Endothelial cell of umbilical vein (primary cell): ENCODE measurements at regions not wholly inside any gene's neighbourhood (a gene's known extent, or its start where the extent isn't known, plus 50 kb on each side); places are given as distances from the start of the nearest gene placed in this dataset.

Source experiments
- BruUV-seq: library from RNA; stranded (reverse); fragments of 400-500 nt; replicated peaks from 2 replicates; lab custom pipeline; 2021; lab: Mats Ljungman, UMichigan
- CTCF ChIA-PET: fragments of 300-600, 350-600 bp; sonication (Branson Sonifier 250); formaldehyde crosslinking; loops from one replicate; lab custom pipeline; 2021; ENCODE audit warnings: antibody characterized with exemption, inconsistent platforms; lab: Charles Lee
- POLR2A ChIA-PET: fragments of 300-600, 350-600 bp; sonication (Branson Sonifier 250); formaldehyde crosslinking; loops from one replicate; lab custom pipeline; 2021; ENCODE audit warnings: antibody characterized with exemption, inconsistent platforms; lab: Charles Lee
- DNase-seq: peaks from one replicate; pipeline ENCODE4 v3.0.0-alpha.2; 2011; ENCODE audit warnings: low read depth, low spot score
- FAIRE-seq: peaks from 2 replicates; lab custom pipeline; 2011; peaks lifted over from hg19 to GRCh38; lab: Jason Lieb, UNC
- H2AFZ ChIP-seq: 2 replicates; pipeline ENCODE4 v1.6.0; 2012; ENCODE audit warnings: low read depth, low read length, control low read depth, inconsistent platforms
- H3K27ac ChIP-seq: 2 replicates; pipeline ENCODE4 v1.5.1; 2011; ENCODE audit warnings: low read depth, mild to moderate bottlenecking, control low read depth, low read length, moderate library complexity; ENCODE audit not compliant: insufficient read depth
- H3K27me3 ChIP-seq, 2 experiments: 2 replicates each; pipeline versions ENCODE4 v1.6.0 to v1.6.1; 2011; ENCODE audit warnings: low read length in 2 of 2, mixed read lengths in 1 of 2; ENCODE audit not compliant: control insufficient read depth in 2 of 2, insufficient read depth in 2 of 2
- H3K36me3 ChIP-seq, 2 experiments: 2 replicates in 1 of 2; 3 replicates in 1 of 2; pipeline ENCODE4 v1.5.1; 2011; ENCODE audit warnings: low read length in 2 of 2, mild to moderate bottlenecking in 1 of 2, moderate library complexity in 1 of 2; ENCODE audit not compliant: control insufficient read depth in 2 of 2, insufficient read depth in 2 of 2; ENCODE audit errors: extremely low read depth in 1 of 2
- H3K4me1 ChIP-seq: 3 replicates; pipeline ENCODE4 v1.5.1; 2011; ENCODE audit warnings: mild to moderate bottlenecking, low read length; ENCODE audit not compliant: control insufficient read depth, insufficient read depth; ENCODE audit errors: extremely low read depth
- H3K4me2 ChIP-seq: 2 replicates; pipeline ENCODE4 v1.6.1; 2011; ENCODE audit warnings: low read length, control low read depth, mixed read lengths; ENCODE audit not compliant: insufficient read depth
- H3K4me3 ChIP-seq, 3 experiments: fragments of 200-600 bp in 1 of 3; sonication (generic), shearing (Covaris generic) in 1 of 3; replicated peaks in 1 of 3; 2 replicates each; pipeline ENCODE4 v1.5.1; 2011 to 2016; ENCODE audit warnings: control low read depth in 3 of 3, low read length in 3 of 3, mild to moderate bottlenecking in 2 of 3, inconsistent platforms in 1 of 3, low read depth in 1 of 3, moderate library complexity in 1 of 3; ENCODE audit not compliant: insufficient read depth in 1 of 3
- H3K79me2 ChIP-seq: 2 replicates; pipeline ENCODE4 v1.6.0; 2012; ENCODE audit warnings: low read length, inconsistent platforms; ENCODE audit not compliant: control insufficient read depth, insufficient read depth
- H3K9ac ChIP-seq: replicated peaks from 2 replicates; pipeline ENCODE3; 2011; ENCODE audit warnings: low read length, control low read depth; ENCODE audit not compliant: insufficient read depth; ENCODE audit errors: extremely low read depth
- H3K9me1 ChIP-seq: replicated peaks from 3 replicates; pipeline ENCODE4 v1.6.0; 2011; ENCODE audit warnings: mild to moderate bottlenecking, low read length; ENCODE audit not compliant: control insufficient read depth, insufficient read depth; ENCODE audit errors: extremely low read depth
- H3K9me3 ChIP-seq: replicated peaks from 2 replicates; pipeline ENCODE4 v1.5.1; 2012; ENCODE audit warnings: low read length, inconsistent platforms; ENCODE audit not compliant: control insufficient read depth, insufficient read depth
- H4K20me1 ChIP-seq: replicated peaks from 2 replicates; pipeline ENCODE3; 2011; ENCODE audit warnings: mild to moderate bottlenecking, low read length; ENCODE audit not compliant: control insufficient read depth, insufficient read depth; ENCODE audit errors: extremely low read depth
- EZH2 ChIP-seq: IDR thresholded peaks from 2 replicates; pipeline ENCODE4 v1.6.1; 2012; ENCODE audit warnings: borderline replicate concordance, low read depth, mild to moderate bottlenecking, moderate library complexity, low read length, inconsistent platforms; ENCODE audit not compliant: severe bottlenecking
- FOS ChIP-seq: IDR thresholded peaks from 2 replicates; pipeline ENCODE4 v1.6.1; 2011; ENCODE audit warnings: mild to moderate bottlenecking, low read length, moderate library complexity, borderline replicate concordance; ENCODE audit not compliant: insufficient read depth
- GATA2 ChIP-seq: IDR thresholded peaks from 2 replicates; pipeline ENCODE4 v1.7.0; 2011; ENCODE audit warnings: low read depth, mild to moderate bottlenecking, moderate library complexity, mixed read lengths, low read length; ENCODE audit not compliant: insufficient read length, insufficient read depth
- JUN ChIP-seq: IDR thresholded peaks from 2 replicates; pipeline ENCODE4 v1.6.1; 2011; ENCODE audit warnings: borderline replicate concordance, low read depth; ENCODE audit not compliant: insufficient read length, insufficient read depth
- MAX ChIP-seq: IDR thresholded peaks from 2 replicates; pipeline ENCODE4 v1.6.1; 2011; ENCODE audit not compliant: insufficient read depth, insufficient read length
- MYC ChIP-seq: IDR thresholded peaks from one replicate; pipeline ENCODE4 v1.6.1; 2011; ENCODE audit warnings: mild to moderate bottlenecking, low read depth, low read length
- POLR2A ChIP-seq: IDR thresholded peaks from 2 replicates; pipeline ENCODE4 v1.6.1; 2012; ENCODE audit warnings: low read depth, mild to moderate bottlenecking, control low read depth, low read length
- POLR2AphosphoS5 ChIP-seq: IDR thresholded peaks from 2 replicates; pipeline ENCODE4 v1.6.1; 2012; ENCODE audit warnings: low read depth, mild to moderate bottlenecking, control low read depth, low read length, moderate library complexity; ENCODE audit not compliant: insufficient read depth
- dilution Hi-C: fragments of 300-500 bp; cut with MboI; formaldehyde crosslinking; loops from one replicate; pipeline ENCODE4 v1.15.0; 2019; ENCODE audit warnings: low sequenced_read_pairs; ENCODE audit not compliant: extremely low pct_ligation_motif_present
- intact Hi-C: fragments of 100-400 bp; cut with micrococcal nuclease; formaldehyde crosslinking; loops from one replicate; pipeline ENCODE4 v1.10.0; 2022
- TF ChIP-seq, protein P1 (sequence below), 2 donors: IDR thresholded peaks; 1 replicate in 1 of 2; 2 replicates in 1 of 2; pipeline ENCODE4 v1.5.1; 2011; ENCODE audit warnings: low read length in 2 of 2, mild to moderate bottlenecking in 2 of 2, moderate library complexity in 2 of 2, control low read depth in 1 of 2, inconsistent platforms in 1 of 2, low read depth in 1 of 2; ENCODE audit not compliant: insufficient read depth in 1 of 2; ENCODE audit errors: extremely low read depth in 1 of 2

GRCh38 chr11:129317571-129317970 is 58.1 kb upstream of the BARX2 start:
- CTCF ChIA-PET: interaction anchor here (0.8 to 5.4 kb wide), 2 partner anchors 16 to 210 kb away, joined by 3 to 43 read pairs; no protein-coding TSS in a partner anchor
- POLR2A ChIA-PET: no interaction called here
- DNase-seq: no peak
- H3K9me3 ChIP-seq: no peaks in the 10 kb centered on the region
- H3K4me3 ChIP-seq: no peak overlapping the region
- BruUV-seq: no TSS peak
- dilution Hi-C loops (no loop called here), intact Hi-C loops (no loop called here)
- no peak for FAIRE-seq
- peaks cover 0 to 7% of the 10 kb centered on the region in 2 experiments for H3K27me3 ChIP-seq
- H3K79me2 ChIP-seq: no peaks in the 10 kb centered on the region
- no peaks in the 10 kb centered on the region for H4K20me1 ChIP-seq
- no peaks in the 10 kb centered on the region for H3K4me1 ChIP-seq
- no peak overlapping the region for H3K27ac ChIP-seq
- H3K36me3 ChIP-seq: no peaks in the 10 kb centered on the region
- no peak for TF ChIP-seq GATA2
- no peak overlapping the region for H3K4me2 ChIP-seq
- no peaks in the 10 kb centered on the region for H3K9me1 ChIP-seq
- no peak overlapping the region for H3K9ac ChIP-seq
- H2AFZ ChIP-seq: no peak overlapping the region

DNA sequence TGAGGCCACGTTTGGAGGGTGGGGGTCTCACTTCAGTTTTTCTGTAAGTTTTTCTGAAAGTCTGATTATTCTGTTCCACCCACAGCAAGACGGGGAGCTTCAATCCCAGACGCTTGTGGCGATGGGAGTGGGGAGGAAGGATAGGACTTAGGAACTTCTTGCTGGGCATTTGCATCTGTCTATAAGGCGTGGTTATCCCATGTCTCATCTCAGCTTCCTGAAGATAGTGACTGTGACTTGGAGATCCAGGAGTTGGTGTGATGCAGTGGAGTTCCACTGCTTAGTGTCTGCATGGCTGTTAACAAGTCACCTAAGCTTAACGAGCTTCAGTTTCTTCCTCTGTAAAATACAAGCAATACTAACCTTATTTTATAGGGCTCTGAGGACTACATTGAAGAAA is 58.9 kb upstream of the BARX2 start:
- BruUV-seq: no TSS peak
- Histone ChIP-seq H3K79me2 (no peaks in the 10 kb centered on the region), H3K4me3 (no peak overlapping the region), H3K27me3 (peaks cover 0 to 4% of the 10 kb centered on the region in 2 experiments), H3K4me2 (no peak overlapping the region), H3K9me3 (no peaks in the 10 kb centered on the region), H4K20me1 (no peaks in the 10 kb centered on the region), H3K9me1 (no peaks in the 10 kb centered on the region), H3K36me3 (no peaks in the 10 kb centered on the region), H2AFZ (no peak overlapping the region), H3K4me1 (no peaks in the 10 kb centered on the region), H3K27ac (no peak overlapping the region), H3K9ac (no peak overlapping the region)
- no peak for FAIRE-seq
- dilution Hi-C loops (no loop called here), intact Hi-C loops (no loop called here)
- ChIA-PET CTCF (interaction anchor here (5.4 kb wide), 1 partner anchor 17 kb away, joined by 43 read pairs; no protein-coding TSS in a partner anchor), POLR2A (no interaction called here)
- TF ChIP-seq FOS (no peak), POLR2AphosphoS5 (no peak), MYC (no peak), MAX (no peak), JUN (no peak), POLR2A (no peak), EZH2 (no peak)
- TF ChIP-seq, protein P1, sequence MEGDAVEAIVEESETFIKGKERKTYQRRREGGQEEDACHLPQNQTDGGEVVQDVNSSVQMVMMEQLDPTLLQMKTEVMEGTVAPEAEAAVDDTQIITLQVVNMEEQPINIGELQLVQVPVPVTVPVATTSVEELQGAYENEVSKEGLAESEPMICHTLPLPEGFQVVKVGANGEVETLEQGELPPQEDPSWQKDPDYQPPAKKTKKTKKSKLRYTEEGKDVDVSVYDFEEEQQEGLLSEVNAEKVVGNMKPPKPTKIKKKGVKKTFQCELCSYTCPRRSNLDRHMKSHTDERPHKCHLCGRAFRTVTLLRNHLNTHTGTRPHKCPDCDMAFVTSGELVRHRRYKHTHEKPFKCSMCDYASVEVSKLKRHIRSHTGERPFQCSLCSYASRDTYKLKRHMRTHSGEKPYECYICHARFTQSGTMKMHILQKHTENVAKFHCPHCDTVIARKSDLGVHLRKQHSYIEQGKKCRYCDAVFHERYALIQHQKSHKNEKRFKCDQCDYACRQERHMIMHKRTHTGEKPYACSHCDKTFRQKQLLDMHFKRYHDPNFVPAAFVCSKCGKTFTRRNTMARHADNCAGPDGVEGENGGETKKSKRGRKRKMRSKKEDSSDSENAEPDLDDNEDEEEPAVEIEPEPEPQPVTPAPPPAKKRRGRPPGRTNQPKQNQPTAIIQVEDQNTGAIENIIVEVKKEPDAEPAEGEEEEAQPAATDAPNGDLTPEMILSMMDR (IDR thresholded peaks at IDR 0.05; ENCODE audit: extremely low read depth in 1 of 2, insufficient read depth in 1 of 2, low read depth in 1 of 2, low read length in 2 of 2): no peak
- DNase-seq: no peak
